ENCODE measurements at regions not wholly inside any gene's neighbourhood (a gene's known extent, or its start where the extent isn't known, plus 50 kb on each side); places are given as distances from the start of the nearest gene placed in this dataset.

DNA sequence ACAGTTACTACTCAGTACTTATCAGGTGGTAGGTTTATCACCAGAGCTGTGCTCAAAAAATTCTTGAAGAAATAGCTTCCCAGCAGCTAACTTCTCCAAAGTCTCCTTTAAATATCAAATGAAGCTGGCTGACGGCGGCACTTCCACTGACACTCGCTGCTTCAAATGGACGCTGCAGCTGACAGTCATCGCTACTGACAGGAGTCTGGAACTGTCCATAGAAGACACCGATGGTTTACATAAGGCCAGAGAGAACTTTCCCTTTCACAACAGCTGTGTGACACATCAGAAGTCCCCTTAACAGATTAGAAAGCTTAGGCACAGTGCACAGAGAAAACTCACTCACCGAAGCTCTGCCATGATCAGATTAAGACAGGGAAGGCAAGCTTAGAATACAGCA is 270.2 kb downstream of the SHOX2 start:
- TF ChIP-seq, protein P1, sequence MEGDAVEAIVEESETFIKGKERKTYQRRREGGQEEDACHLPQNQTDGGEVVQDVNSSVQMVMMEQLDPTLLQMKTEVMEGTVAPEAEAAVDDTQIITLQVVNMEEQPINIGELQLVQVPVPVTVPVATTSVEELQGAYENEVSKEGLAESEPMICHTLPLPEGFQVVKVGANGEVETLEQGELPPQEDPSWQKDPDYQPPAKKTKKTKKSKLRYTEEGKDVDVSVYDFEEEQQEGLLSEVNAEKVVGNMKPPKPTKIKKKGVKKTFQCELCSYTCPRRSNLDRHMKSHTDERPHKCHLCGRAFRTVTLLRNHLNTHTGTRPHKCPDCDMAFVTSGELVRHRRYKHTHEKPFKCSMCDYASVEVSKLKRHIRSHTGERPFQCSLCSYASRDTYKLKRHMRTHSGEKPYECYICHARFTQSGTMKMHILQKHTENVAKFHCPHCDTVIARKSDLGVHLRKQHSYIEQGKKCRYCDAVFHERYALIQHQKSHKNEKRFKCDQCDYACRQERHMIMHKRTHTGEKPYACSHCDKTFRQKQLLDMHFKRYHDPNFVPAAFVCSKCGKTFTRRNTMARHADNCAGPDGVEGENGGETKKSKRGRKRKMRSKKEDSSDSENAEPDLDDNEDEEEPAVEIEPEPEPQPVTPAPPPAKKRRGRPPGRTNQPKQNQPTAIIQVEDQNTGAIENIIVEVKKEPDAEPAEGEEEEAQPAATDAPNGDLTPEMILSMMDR (IDR thresholded peaks at IDR 0.05) = no peak
- TF ChIP-seq POLR2A (IDR thresholded peaks at IDR 0.05) = no peak

Measured in testis (tissue), 2 donors.